ENCODE measurements at regions not wholly inside any gene's neighbourhood (a gene's known extent, or its start where the extent isn't known, plus 50 kb on each side); places are given as distances from the start of the nearest gene placed in this dataset.

- H3K27ac Mint-ChIP-seq, result no peak overlapping the region
- H3K4me3 Mint-ChIP-seq, result no peak overlapping the region
- peaks cover 3% of the 10 kb centered on the region; the same call in 1 of the 2 replicates for H3K9me2 ChIP-seq (ENCODE audit: insufficient read depth)
- H3K27ac ChIP-seq (ENCODE audit: low read depth), result no peak overlapping the region
- no peaks in the 10 kb centered on the region for H3K36me3 ChIP-seq (ENCODE audit: insufficient read depth)
- TF ChIP-seq JUNB (IDR thresholded peaks at IDR 0.05; ENCODE audit: unreplicated experiment) (no peak), ETS1 (IDR thresholded peaks at IDR 0.05) (no peak), POLR2AphosphoS5 (IDR thresholded peaks at IDR 0.05; ENCODE audit: low read depth) (no peak), EZH2phosphoT487 (IDR thresholded peaks at IDR 0.05; ENCODE audit: unreplicated experiment) (no peak), NANOG (IDR thresholded peaks at IDR 0.05; ENCODE audit: borderline replicate concordance) (no peak), STAT1 (IDR thresholded peaks at IDR 0.05; ENCODE audit: unreplicated experiment) (no peak), EZH2 (IDR thresholded peaks at IDR 0.05; ENCODE audit: low read depth, unreplicated experiment) (no peak), CTCF (conservative IDR thresholded peaks at IDR 0.05; ENCODE audit: low read depth in 2 of 2) (no peak), ZNF331 (CRISPR knock-in tag; IDR thresholded peaks at IDR 0.05; ENCODE audit: low read depth) (no peak), CREB1 (CRISPR knock-in tag; IDR thresholded peaks at IDR 0.05; ENCODE audit: low read depth) (no peak), ZNF462 (CRISPR knock-in tag; IDR thresholded peaks at IDR 0.05) (no peak)
- DNase-seq (ENCODE audit: low spot score) (no peak), ATAC-seq (no peak)
- peaks cover 2% of the 10 kb centered on the region for H3K27me3 Mint-ChIP-seq (ENCODE audit: insufficient read depth, low read depth, poor library complexity)
- no peaks in the 10 kb centered on the region for H3K36me3 Mint-ChIP-seq (ENCODE audit: low read depth)
- H4K20me1 ChIP-seq (replicated peaks; ENCODE audit: insufficient read depth), result no peaks in the 10 kb centered on the region
- no peaks in the 10 kb centered on the region for H3K9me3 Mint-ChIP-seq
- H2AFZ ChIP-seq, result no peak overlapping the region
- no peaks in the 10 kb centered on the region for H3K27me3 ChIP-seq (ENCODE audit: insufficient read depth)
- no peak overlapping the region for H3K4me2 ChIP-seq
- no peak overlapping the region for H3K4me3 ChIP-seq
- no peaks in the 10 kb centered on the region for H3K4me1 Mint-ChIP-seq
- H3K79me2 ChIP-seq (replicated peaks; ENCODE audit: insufficient read depth), result no peaks in the 10 kb centered on the region
- no peaks in the 10 kb centered on the region for H3F3A ChIP-seq (replicated peaks; ENCODE audit: low read depth)
- H3K4me1 ChIP-seq (ENCODE audit: insufficient read depth), result no peaks in the 10 kb centered on the region
Measured at GRCh38 chr2:209062210-209062609, 361.6 kb upstream of the MAP2 start.
